Left ventricle myocardium inferior (tissue), 1 donor: ENCODE measurements at regions not wholly inside any gene's neighbourhood (a gene's known extent, or its start where the extent isn't known, plus 50 kb on each side); places are given as distances from the start of the nearest gene placed in this dataset.

Source experiments
- DNase-seq: peaks from one replicate; pipeline ENCODE4 v3.0.0-alpha.2; 2020
- H3K27ac ChIP-seq: fragments of 200-600 bp; replicated peaks from 2 replicates; pipeline ENCODE4 v1.8.0; 2021
- H3K27me3 ChIP-seq: fragments of 200-600 bp; 2 replicates; pipeline ENCODE4 v1.8.0; 2021; ENCODE audit warnings: low read depth
- H3K36me3 ChIP-seq: fragments of 200-600 bp; 2 replicates; pipeline ENCODE4 v1.8.0; 2021
- H3K4me1 ChIP-seq: fragments of 200-600 bp; 2 replicates; pipeline ENCODE4 v1.8.0; 2021
- H3K4me3 ChIP-seq: fragments of 200-600 bp; 2 replicates; pipeline ENCODE4 v1.8.0; 2021; ENCODE audit warnings: mild to moderate bottlenecking, moderate library complexity
- H3K9me3 ChIP-seq: fragments of 200-600 bp; replicated peaks from 2 replicates; pipeline ENCODE4 v1.8.0; 2021
- intact Hi-C: fragments of 100-400 bp; cut with micrococcal nuclease; formaldehyde crosslinking; loops from one replicate; pipeline ENCODE4 v1.11.0; 2022
- TF ChIP-seq, protein P1 (sequence below): fragments of 200-600 bp; IDR thresholded peaks from 2 replicates; pipeline ENCODE4 v1.8.0; 2021; ENCODE audit warnings: antibody characterized with exemption, mild to moderate bottlenecking, borderline replicate concordance
- donor health status: DM: no; HTN: yes; CAD: no; lungs with severe emphysema.

- H3K36me3 ChIP-seq: no peaks in the 10 kb centered on the region
- TF ChIP-seq, protein P1, sequence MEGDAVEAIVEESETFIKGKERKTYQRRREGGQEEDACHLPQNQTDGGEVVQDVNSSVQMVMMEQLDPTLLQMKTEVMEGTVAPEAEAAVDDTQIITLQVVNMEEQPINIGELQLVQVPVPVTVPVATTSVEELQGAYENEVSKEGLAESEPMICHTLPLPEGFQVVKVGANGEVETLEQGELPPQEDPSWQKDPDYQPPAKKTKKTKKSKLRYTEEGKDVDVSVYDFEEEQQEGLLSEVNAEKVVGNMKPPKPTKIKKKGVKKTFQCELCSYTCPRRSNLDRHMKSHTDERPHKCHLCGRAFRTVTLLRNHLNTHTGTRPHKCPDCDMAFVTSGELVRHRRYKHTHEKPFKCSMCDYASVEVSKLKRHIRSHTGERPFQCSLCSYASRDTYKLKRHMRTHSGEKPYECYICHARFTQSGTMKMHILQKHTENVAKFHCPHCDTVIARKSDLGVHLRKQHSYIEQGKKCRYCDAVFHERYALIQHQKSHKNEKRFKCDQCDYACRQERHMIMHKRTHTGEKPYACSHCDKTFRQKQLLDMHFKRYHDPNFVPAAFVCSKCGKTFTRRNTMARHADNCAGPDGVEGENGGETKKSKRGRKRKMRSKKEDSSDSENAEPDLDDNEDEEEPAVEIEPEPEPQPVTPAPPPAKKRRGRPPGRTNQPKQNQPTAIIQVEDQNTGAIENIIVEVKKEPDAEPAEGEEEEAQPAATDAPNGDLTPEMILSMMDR: no peak
- peaks cover 4% of the 10 kb centered on the region for H3K9me3 ChIP-seq
- no peak overlapping the region for H3K4me3 ChIP-seq
- intact Hi-C loops: no loop called here
- no peaks in the 10 kb centered on the region for H3K4me1 ChIP-seq
- no peaks in the 10 kb centered on the region for H3K27me3 ChIP-seq
- no peak for DNase-seq
- H3K27ac ChIP-seq: no peak overlapping the region
Measured at GRCh38 chr13:83201506-83201905, 680.8 kb downstream of the SLITRK1 start.

DNA sequence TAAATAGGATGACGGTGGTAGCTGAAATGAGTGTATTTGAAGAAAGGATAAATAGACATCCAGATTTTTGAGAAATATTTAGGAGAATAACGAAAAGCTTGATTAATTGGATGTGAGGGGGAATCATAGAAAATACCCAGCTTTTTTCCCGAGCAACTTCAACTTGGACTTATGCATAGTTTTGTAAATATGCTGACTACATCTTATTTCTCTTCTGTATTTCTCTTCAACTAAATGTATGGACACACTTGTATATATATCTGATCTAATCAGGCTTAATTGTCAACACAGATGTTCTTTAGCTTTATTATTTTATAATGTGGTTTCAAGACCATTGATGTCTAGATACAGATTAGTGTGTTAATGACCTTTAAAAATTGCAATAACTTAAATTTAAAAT is 685.0 kb downstream of the SLITRK1 start:
- Histone ChIP-seq H3K4me1 (no peaks in the 10 kb centered on the region), H3K27ac (no peak overlapping the region), H3K27me3 (no peaks in the 10 kb centered on the region), H3K4me3 (no peak overlapping the region), H3K36me3 (no peaks in the 10 kb centered on the region), H3K9me3 (peaks cover 6% of the 10 kb centered on the region)
- intact Hi-C loops: no loop called here
- TF ChIP-seq, protein P1: no peak
- no peak for DNase-seq

DNA sequence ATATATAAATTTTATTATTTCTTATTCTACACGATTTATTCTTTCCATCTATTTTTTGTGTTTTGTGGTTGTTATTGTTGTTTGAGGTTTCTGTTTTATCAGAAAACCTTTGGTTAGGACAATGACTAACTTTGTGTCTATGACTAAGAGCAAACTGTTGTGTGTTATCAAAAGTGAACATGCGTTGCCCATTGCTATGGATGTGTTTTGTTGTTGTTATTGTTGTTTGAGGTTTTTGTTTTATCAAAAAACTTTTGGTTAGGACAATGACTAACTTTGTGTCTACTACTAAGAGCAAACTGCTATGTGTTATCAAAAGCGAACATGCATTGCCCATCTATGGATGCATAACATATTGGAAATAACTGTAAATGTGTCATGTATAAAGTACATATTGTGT is 692.3 kb downstream of the SLITRK1 start:
- H3K27me3 ChIP-seq: no peaks in the 10 kb centered on the region
- H3K4me1 ChIP-seq: no peaks in the 10 kb centered on the region
- H3K27ac ChIP-seq: no peak overlapping the region
- TF ChIP-seq, protein P1: no peak
- H3K36me3 ChIP-seq: no peaks in the 10 kb centered on the region
- H3K9me3 ChIP-seq: peaks cover 18% of the 10 kb centered on the region
- no peak overlapping the region for H3K4me3 ChIP-seq
- no peak for DNase-seq
- intact Hi-C loops: no loop called here

- intact Hi-C loops: no loop called here
- Histone ChIP-seq H3K36me3 (no peaks in the 10 kb centered on the region), H3K27me3 (no peaks in the 10 kb centered on the region), H3K4me3 (no peak overlapping the region), H3K27ac (no peak overlapping the region), H3K9me3 (peaks cover 20% of the 10 kb centered on the region), H3K4me1 (no peaks in the 10 kb centered on the region)
- TF ChIP-seq, protein P1: no peak
- no peak for DNase-seq
Measured at GRCh38 chr13:83184819-83185218, 697.5 kb downstream of the SLITRK1 start.

GRCh38 chr13:83184150-83184475 is 698.2 kb downstream of the SLITRK1 start:
- H3K27me3 ChIP-seq: no peaks in the 10 kb centered on the region
- H3K36me3 ChIP-seq: no peaks in the 10 kb centered on the region
- TF ChIP-seq, protein P1: no peak
- peaks cover 20% of the 10 kb centered on the region for H3K9me3 ChIP-seq
- no peak overlapping the region for H3K27ac ChIP-seq
- no peak overlapping the region for H3K4me3 ChIP-seq
- no peaks in the 10 kb centered on the region for H3K4me1 ChIP-seq
- intact Hi-C loops: no loop called here
- no peak for DNase-seq
